Stimulated activated CD8-positive, alpha-beta memory T cell treated with anti-CD3 and anti-CD28 coated beads, Interleukin-4, amount 100 ng/mL, for 48 hours (primary cell): ENCODE measurements at regions not wholly inside any gene's neighbourhood (a gene's known extent, or its start where the extent isn't known, plus 50 kb on each side); places are given as distances from the start of the nearest gene placed in this dataset.
"Not testable (repeated sequence)": the region's sequence is repeated elsewhere in the genome, so short reads cannot be mapped to it uniquely, and the experiment has no call there.

Experiments
- DNase-seq: peaks from one replicate; pipeline ENCODE4 v3.0.0-alpha.2; 2020

GRCh38 chr12:61993734-61994345, 266.4 kb upstream of the USP15 start:
- no peak for DNase-seq

GRCh38 chr12:61996717-61997116, 263.5 kb upstream of the USP15 start:
- no peak for DNase-seq

GRCh38 chr12:61998791-61999190, 261.4 kb upstream of the USP15 start:
- no peak for DNase-seq

- no peak for DNase-seq
These were observed 260.9 kb upstream of the USP15 start for GRCh38 chr12:61999311-61999710.

GRCh38 chr12:62001424-62001823, 258.8 kb upstream of the USP15 start:
- DNase-seq, result no peak

GRCh38 chr12:62003226-62003625, 257.0 kb upstream of the USP15 start:
- DNase-seq, result no peak

- DNase-seq, result no peak
These were observed 256.5 kb upstream of the USP15 start for GRCh38 chr12:62003701-62004100.

- DNase-seq, result no peak
These were observed 254.6 kb upstream of the USP15 start for GRCh38 chr12:62005615-62006014.

GRCh38 chr12:62006076-62006732, 254.0 kb upstream of the USP15 start:
- DNase-seq, result peak; percentile 23

GRCh38 chr12:62008703-62009102, 251.5 kb upstream of the USP15 start:
- DNase-seq, result no peak

- no peak for DNase-seq
These were observed 250.8 kb upstream of the USP15 start for GRCh38 chr12:62009445-62009844.

GRCh38 chr12:62010331-62010906, 249.8 kb upstream of the USP15 start:
- not testable (repeated sequence) for DNase-seq

- not testable (repeated sequence) for DNase-seq
These were observed 249.2 kb upstream of the USP15 start for GRCh38 chr12:62010973-62011372.

GRCh38 chr12:62014330-62014729, 245.9 kb upstream of the USP15 start:
- DNase-seq, result no peak

GRCh38 chr12:62016021-62016420, 244.2 kb upstream of the USP15 start:
- DNase-seq, result no peak

GRCh38 chr12:62021808-62022207, 238.4 kb upstream of the USP15 start:
- no peak for DNase-seq

GRCh38 chr12:62028536-62028935, 231.7 kb upstream of the USP15 start:
- DNase-seq, result no peak

GRCh38 chr12:62032870-62033269, 227.3 kb upstream of the USP15 start:
- no peak for DNase-seq

GRCh38 chr12:62044450-62045135, 215.6 kb upstream of the USP15 start:
- DNase-seq, result no peak

GRCh38 chr12:62045211-62045610, 215.0 kb upstream of the USP15 start:
- DNase-seq, result no peak

- no peak for DNase-seq
These were observed 209.4 kb upstream of the USP15 start for GRCh38 chr12:62050785-62051184.

- DNase-seq, result no peak
These were observed 190.2 kb upstream of the USP15 start for GRCh38 chr12:62069976-62070375.

GRCh38 chr12:62073236-62073635, 187.0 kb upstream of the USP15 start:
- not testable (repeated sequence) for DNase-seq

- no peak for DNase-seq
These were observed 184.3 kb upstream of the USP15 start for GRCh38 chr12:62075870-62076269.
